CD4-positive, alpha-beta T cell treated with Interleukin-12 subunit alpha and Interleukin-12 subunit beta, for 1 hour (primary cell): ENCODE measurements at regions not wholly inside any gene's neighbourhood (a gene's known extent, or its start where the extent isn't known, plus 50 kb on each side); places are given as distances from the start of the nearest gene placed in this dataset.

Experiments
- DNase-seq: peaks from one replicate; pipeline ENCODE4 v3.0.0-alpha.2; 2020

DNA sequence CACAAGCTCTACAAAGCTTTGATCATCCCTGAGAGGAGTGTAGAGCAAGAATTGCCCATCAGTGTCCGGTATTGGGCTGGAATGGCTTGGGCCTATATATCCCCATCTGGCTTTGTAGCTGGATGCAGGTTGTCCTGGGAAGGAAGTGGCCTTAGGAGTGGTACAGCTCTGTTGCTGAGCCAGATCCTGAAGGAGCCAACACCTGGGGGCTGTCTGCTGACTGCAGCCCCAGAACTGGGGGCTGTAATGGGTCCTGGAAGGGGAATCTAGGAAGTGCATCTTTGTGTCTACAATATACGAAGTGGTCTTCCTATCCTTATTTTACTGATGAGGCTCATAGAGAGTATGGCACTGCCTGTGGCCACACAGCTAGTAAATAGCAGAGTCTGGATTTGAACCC is 145.9 kb downstream of the CDC5L start:
- no peak for DNase-seq

DNA sequence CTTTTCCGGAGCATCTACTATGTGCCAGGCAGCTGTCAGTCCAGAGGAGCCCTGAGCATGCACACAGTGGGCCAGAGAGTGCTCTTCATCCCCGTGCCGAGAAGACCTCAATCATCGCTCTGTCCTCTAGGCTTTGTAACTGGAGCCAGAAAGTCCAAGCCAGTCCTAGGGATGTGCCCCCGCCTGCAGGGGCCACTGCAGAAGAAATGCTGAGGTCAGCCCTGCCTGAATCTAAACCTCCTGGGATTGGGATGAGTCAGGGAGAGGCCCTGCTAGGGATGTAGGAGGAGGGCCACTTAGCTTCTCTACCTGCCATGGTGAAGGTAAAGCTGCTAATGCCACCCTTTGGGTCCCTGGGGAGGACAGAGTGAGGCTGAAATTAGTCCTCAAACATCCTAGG is 146.8 kb downstream of the CDC5L start:
- DNase-seq, result no peak

DNA sequence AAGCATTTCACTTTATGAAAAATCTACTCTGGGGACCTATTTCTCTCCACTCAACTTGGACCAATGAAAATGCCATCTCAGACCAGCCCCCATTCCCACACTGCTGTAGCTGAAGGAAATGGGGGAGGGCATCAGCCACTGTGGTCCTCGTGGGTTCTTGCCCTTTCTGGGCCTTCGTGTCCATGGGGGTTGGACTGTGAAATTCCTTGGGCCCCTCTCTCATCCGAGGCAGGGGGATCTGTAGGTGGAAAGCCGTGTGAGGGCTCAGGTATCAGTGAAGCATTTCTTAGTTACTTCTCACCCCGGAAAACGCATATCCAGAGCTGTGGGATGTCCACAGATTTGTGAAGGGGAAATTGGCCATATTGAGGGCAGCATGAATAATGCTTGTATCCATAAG is 147.9 kb downstream of the CDC5L start:
- no peak for DNase-seq

DNA sequence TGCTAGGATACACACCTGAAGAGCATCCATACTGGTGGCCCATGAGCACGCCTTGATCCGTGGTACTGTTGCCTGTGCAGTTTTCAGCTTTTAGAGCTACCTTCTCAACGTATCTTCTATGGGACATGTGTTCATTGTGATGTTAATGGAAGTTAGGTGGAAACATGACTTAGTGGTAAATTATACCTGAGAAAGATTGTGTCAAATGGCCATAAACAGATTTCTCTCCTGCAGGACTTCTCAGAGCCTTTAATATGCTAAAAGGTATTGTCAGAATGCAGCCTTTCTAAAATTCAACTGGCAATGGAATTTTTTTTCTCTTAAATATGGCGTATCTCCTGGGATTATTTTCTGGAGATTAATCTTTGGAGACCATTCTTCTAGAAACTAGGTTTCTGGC is 148.5 kb downstream of the CDC5L start:
- no peak for DNase-seq

DNA sequence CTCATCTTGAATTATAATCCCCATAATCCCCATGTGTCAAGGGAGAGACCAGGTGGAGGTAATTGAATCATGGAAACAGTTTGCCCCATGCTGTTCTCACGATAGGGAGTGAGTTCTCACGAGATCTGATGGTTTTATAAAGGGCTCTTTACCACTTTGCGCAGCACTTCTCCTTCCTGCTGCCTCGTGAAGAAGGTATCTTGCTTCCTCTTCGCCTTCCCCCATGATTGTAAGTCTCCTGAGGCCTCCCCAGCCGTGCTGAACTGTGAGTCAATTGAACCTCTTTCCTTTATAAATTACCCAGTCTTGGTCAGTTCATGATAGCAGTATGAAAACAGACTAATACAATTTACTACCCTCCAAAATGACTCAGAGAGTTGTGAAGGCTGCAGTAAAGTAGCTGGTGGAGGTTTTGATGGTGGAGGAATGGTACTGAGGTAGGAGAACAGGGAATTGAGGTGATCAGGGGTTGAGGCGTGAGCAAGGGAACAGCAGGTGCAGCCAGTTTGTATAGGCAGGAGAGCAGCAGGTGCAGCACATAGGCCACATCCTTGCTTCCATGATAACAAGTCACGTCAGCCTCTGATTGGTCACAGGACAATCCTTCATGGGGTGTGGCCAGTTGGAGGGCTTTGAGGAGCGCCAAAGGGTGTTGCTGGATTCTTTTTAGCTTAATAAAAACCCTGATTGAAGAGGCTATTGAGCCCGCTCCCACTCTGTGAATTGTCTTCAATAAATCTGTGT is 150.0 kb downstream of the CDC5L start:
- no peak for DNase-seq

DNA sequence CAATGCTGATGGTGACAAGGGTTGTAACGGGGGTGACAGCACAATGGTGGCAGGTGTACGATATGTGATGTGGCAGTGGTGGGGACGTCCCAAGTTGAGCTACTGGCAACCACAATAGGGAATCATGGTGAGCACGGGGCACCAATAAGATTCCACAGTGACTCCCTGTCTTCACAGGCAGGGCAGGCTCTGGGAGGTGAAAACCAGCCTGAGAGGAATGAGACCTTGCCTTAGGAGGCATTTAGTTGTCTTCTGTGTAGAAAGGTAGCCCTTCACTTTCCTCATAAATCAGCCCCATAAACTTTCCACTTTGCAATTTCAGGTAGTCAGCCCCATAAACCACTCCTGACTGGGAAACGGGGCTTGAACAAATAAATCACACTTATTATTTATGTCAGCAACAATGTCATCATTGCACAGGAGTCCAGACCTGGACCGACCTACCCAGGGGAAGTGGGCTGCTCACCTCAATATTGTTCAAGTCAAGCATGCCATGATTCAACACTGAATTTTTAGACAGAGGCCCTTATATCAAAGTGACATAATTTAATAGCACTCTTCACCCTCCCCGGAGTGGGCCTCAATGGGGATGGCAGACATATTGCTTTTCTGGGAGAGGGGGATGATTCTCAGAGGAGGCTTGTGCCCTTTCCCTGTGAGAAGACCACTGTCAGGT is 150.8 kb downstream of the CDC5L start:
- DNase-seq, result no peak

GRCh38 chr6:44538807-44539201 is 151.3 kb downstream of the CDC5L start:
- DNase-seq, result no peak

DNA sequence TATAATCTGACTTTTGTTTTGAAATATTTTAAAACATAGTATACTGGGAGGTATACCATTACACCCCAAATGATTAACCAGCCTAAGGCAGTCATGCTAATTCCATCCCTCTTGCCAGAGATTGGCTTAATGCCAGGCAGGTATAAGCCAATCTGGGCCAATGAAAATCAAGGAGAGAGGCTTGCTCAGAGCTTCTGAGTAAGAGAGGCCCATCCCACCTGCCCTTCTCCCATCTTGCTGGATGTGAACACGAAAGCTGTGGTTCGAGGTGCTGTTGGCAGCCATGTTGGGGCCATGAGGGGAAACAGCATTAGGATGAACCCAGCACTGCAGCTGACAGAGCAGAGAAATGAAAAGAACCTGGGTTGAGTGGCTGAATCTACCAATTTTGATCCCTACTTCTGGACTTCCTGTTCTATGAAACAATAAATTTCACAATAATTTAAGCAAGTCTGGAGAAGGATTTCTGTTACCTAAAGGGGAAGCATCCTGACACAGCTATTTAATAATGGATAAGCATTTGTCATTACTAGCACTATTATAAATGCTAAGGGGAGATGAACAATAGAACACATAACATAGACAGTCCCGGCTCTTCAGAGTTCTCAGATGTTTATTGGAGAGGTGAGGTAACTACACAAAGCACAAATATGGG is 152.3 kb downstream of the CDC5L start:
- DNase-seq, result no peak

DNA sequence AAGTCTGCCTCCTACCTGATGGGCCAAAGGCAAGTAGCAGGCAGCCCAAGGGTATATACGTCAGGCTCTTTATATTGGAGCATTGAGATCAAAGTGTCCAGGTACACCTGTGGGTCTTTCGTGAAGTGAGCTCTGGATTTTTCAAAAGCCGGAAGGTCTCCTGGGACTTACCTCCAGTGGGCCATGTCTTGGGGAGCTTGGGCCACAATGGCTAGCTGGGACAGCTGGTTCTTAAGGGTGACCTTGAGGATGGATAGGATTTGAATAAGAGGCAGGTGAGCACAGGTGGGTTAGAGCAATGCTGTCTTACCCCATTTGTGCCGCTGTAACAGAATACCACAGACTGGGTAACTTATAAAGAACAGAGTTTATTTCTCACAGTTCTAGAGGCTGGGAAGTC is 153.4 kb downstream of the CDC5L start:
- DNase-seq, result no peak

DNA sequence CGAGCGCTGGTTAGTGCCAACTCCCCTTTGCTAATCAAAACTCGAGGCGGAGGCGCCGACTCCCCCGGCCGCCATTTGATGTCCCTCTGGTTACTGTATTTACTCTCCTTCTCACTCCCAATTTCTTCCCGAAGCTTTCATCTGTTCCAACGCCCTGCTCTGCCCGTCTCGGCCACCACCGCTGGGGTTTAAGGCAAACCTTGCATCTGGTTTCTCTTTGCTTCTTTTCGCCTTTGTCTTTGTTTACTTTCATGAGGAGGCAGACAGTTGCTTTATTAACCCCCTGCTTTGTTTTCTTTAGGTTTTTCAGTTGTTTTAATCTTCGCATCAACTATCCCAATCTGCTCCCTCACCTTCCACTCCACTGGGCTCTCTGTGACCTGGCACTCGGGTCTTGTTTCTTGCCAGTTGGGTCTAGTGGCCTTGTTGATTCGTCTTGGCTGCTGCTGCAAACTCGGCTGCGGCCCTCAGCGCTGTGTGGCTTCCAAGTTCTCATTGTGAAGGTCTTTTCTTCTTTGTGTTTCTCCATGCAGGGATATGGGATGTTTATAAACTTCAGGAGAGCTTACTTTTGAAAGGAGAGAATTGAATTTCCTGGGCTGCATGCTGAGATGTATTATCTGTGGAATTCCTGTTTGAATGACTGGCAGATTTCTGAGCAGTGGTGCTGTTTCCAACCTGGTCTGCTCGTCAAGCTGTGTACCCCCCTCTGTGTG is 155.1 kb downstream of the CDC5L start:
- DNase-seq, result no peak

GRCh38 chr6:44543664-44544063 is 156.2 kb downstream of the CDC5L start:
- no peak for DNase-seq

DNA sequence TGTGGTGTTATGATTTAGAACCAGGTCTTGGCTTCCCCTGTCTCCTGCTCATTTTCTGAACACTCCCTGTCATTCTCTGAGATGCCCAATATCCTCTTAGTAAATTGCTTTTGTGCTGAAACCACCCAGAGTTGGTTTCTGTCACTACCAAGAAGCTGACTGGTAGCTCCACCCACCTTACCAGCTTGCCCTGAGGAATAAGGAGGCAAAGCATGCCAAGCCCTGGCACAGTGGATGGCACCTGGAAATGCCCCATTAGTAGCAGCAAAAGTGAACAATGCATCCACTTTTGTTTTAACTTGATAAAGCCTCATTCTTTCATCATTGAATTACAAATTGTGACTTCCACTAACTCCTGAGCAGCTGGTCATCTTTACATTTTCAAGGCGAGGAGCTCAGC is 157.7 kb downstream of the CDC5L start:
- no peak for DNase-seq

- DNase-seq, result no peak
These were observed 160.8 kb downstream of the CDC5L start for GRCh38 chr6:44548319-44548718.

DNA sequence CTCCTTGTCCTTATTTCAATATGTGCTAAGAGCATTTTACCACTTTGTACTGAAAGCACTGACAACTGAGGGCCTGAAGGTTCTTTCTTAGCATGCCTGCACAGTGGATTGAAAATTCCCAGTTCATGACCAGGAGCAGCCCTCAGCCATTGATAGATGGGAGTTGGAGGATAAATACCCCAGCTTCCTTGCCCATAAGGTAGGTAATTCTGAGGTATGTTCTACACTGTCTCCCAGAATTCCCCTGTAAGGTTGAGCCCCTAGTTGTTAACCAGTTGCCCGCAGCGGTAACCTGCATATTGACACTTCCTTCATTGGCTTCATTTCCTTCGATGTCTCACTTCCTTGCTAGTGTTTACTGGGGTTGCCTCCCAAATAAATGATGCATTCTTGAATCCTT is 162.0 kb downstream of the CDC5L start:
- DNase-seq, result no peak

GRCh38 chr6:44554194-44554593 is 166.7 kb downstream of the CDC5L start:
- no peak for DNase-seq

DNA sequence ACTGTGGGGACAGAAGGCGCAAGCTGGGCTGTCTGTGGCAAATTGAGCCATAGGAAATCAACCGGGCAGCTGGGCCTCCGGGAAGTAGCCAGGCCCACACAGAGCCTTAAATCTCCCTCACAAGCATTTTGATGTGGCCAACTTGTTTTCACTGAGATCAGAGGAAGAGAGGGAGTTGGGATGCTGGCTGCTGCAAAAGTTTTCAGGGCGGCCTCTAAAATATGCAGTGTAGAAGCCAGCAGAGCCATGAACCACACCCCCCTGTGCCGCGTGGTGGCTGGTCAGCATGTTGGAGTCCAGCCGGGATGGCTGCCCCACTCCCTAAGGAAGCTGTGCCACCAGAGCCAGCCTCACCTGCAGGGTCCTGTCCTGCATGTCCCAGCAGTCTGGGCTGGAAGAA is 167.4 kb downstream of the CDC5L start:
- no peak for DNase-seq

GRCh38 chr6:44556046-44556445 is 168.5 kb downstream of the CDC5L start:
- DNase-seq, result no peak

DNA sequence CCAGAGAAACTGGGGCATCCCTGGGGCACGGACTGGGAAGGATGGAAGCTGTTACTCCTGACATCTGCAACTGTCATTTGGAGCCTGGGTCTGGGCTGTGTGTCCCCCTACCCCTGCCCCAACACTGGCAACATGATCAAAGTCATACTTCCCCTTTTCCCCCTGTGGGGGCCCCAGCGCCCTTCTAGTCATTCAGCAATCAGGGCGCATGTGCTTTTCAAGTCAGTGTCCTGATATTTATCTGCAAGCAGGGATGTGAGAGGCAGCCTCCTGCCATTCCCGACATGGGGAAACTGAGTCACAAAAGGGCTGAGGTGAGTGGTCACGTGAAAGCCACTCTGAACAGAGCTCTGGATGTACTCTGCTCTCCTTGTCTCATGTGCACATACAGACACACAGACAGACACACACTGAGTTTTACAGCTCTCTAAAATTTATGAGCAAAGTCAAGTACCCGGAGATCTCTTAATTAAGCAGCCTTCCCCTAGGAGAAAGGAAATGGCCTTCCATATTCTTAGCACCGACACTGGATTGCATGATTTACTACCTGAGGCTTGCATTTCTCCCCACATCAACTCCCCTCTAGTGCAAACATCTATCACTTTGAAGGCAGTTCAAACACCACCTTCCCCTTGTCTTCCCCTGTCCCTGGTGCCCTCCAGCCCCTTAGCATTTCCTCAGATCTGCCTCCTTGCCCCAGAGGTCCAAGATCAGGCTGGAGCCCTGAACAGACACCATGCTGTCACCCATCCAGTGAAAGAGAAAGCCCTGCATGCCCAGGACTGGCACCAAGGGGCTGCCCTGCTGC is 170.7 kb downstream of the CDC5L start:
- no peak for DNase-seq

- no peak for DNase-seq
These were observed 171.3 kb downstream of the CDC5L start for GRCh38 chr6:44558832-44559251.

DNA sequence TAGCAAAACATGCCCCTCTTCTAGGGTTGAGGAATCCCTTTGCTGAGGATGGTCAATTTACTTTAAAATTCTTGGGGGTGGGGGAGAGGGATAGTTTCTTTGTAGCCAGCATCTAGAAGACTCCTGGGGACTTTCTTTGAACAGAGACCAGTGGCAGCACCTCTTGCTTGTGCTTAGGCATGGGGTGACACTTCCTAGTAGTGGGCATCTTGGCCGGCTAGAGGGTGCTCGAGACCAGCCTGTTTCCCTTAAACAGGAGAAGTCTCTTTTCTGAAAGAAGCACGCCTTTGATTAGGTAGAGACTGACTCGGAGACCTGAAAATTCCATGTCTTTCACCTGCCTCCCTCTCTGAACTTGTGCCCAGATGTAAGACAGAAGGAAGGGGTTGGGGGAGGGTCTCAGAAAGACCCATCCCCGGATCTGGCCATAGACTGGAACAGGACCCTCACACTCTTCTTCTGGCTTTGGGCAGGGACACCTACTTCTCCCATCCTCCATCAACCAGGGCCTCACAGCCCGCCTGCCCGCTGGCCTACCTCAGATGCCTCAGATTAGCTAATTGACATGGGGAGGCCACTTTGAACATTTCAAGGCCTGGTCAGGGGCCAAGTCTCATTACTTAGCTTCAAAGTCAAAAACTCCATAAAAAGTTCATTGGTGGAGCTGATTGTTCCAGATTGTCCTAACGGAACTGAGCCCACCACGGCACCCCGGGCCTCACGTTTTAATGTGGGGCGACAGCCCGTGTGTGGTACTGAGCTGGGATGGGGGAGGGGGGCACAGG is 172.2 kb downstream of the CDC5L start:
- DNase-seq, result no peak

GRCh38 chr6:44560458-44561059 is 173.1 kb downstream of the CDC5L start:
- DNase-seq, result no peak
